HT-29 (cell line): ENCODE measurements at regions not wholly inside any gene's neighbourhood (a gene's known extent, or its start where the extent isn't known, plus 50 kb on each side); places are given as distances from the start of the nearest gene placed in this dataset.
A peak's percentile ranks its signal among the peaks of the same experiment; 100 is the strongest.
"Not testable (repeated sequence)": the region's sequence is repeated elsewhere in the genome, so short reads cannot be mapped to it uniquely, and the experiment has no call there.

Experiments used
- DNase-seq: peaks from one replicate; pipeline ENCODE4 v3.0.0-alpha.2; 2015; ENCODE audit warnings: low spot score

- no peak for DNase-seq
Observed at GRCh38 chr7:85796956-85797355, 610.1 kb upstream of the SEMA3D start.

GRCh38 chr7:85791098-85791497, 604.2 kb upstream of the SEMA3D start:
- DNase-seq, result not testable (repeated sequence)

- no peak for DNase-seq
Observed at GRCh38 chr7:85781606-85782005, 594.8 kb upstream of the SEMA3D start.

- no peak for DNase-seq
Observed at GRCh38 chr7:85776691-85777345, 590.0 kb upstream of the SEMA3D start.

GRCh38 chr7:85775431-85775830, 588.6 kb upstream of the SEMA3D start:
- DNase-seq, result no peak

- DNase-seq, result no peak
Observed at GRCh38 chr7:85774986-85775385, 588.1 kb upstream of the SEMA3D start.

- no peak for DNase-seq
Observed at GRCh38 chr7:85773116-85773728, 586.4 kb upstream of the SEMA3D start.

GRCh38 chr7:85771516-85771915, 584.7 kb upstream of the SEMA3D start:
- DNase-seq, result no peak

- DNase-seq, result no peak
Observed at GRCh38 chr7:85770332-85770731, 583.5 kb upstream of the SEMA3D start.

GRCh38 chr7:85765698-85766298, 578.9 kb upstream of the SEMA3D start:
- DNase-seq, result no peak

GRCh38 chr7:85764034-85764433, 577.2 kb upstream of the SEMA3D start:
- no peak for DNase-seq

- no peak for DNase-seq
Observed at GRCh38 chr7:85757348-85757747, 570.5 kb upstream of the SEMA3D start.

- peak; percentile 50 for DNase-seq
Observed at GRCh38 chr7:85750454-85750949, 563.6 kb upstream of the SEMA3D start.

GRCh38 chr7:85749696-85750453, 563.0 kb upstream of the SEMA3D start:
- no peak for DNase-seq

- DNase-seq, result peak; percentile 51
Observed at GRCh38 chr7:85748861-85749260, 562.0 kb upstream of the SEMA3D start.

GRCh38 chr7:85737426-85737825, 550.6 kb upstream of the SEMA3D start:
- DNase-seq, result no peak

GRCh38 chr7:85736085-85736484, 549.2 kb upstream of the SEMA3D start:
- no peak for DNase-seq

GRCh38 chr7:85734823-85735222, 548.0 kb upstream of the SEMA3D start:
- no peak for DNase-seq

GRCh38 chr7:85733169-85733915, 546.5 kb upstream of the SEMA3D start:
- DNase-seq, result no peak

GRCh38 chr7:85730012-85730411, 543.2 kb upstream of the SEMA3D start:
- no peak for DNase-seq

- no peak for DNase-seq
Observed at GRCh38 chr7:85725026-85725425, 538.2 kb upstream of the SEMA3D start.
